Spleen (tissue), 11 donors: ENCODE measurements at regions not wholly inside any gene's neighbourhood (a gene's known extent, or its start where the extent isn't known, plus 50 kb on each side); places are given as distances from the start of the nearest gene placed in this dataset.
"Not testable (repeated sequence)": the region's sequence is repeated elsewhere in the genome, so short reads cannot be mapped to it uniquely, and the experiment has no call there.

Source experiments
- DNase-seq: peaks from one replicate; pipeline ENCODE4 v3.0.0-alpha.2; 2020
- H3K27ac ChIP-seq, 8 donors: fragments of 200-600 bp; sonication (generic) in 7 of 8; 1 replicate in 4 of 8; 2 replicates in 4 of 8; pipeline versions ENCODE4 v1.5.0 to v1.8.0; 2016 to 2021; ENCODE audit warnings: inconsistent platforms in 4 of 8, mild to moderate bottlenecking in 4 of 8, moderate library complexity in 1 of 8
- H3K27me3 ChIP-seq, 7 donors: fragments of 200-600 bp; sonication (generic) in 6 of 7; replicated peaks in 1 of 7; 1 replicate in 4 of 7; 2 replicates in 3 of 7; pipeline versions ENCODE4 v1.5.0 to v1.8.0; 2016 to 2021; ENCODE audit warnings: inconsistent platforms in 3 of 7, mild to moderate bottlenecking in 1 of 7
- H3K36me3 ChIP-seq, 6 donors: fragments of 200-600 bp; sonication (generic) in 5 of 6; 1 replicate in 4 of 6; 2 replicates in 2 of 6; pipeline versions ENCODE4 v1.5.0 to v1.8.0; 2016 to 2021; ENCODE audit warnings: inconsistent platforms in 2 of 6
- H3K4me1 ChIP-seq, 6 donors: fragments of 200-600 bp; sonication (generic) in 5 of 6; 1 replicate in 3 of 6; 2 replicates in 3 of 6; pipeline versions ENCODE4 v1.5.0 to v1.8.0; 2016 to 2021; ENCODE audit warnings: inconsistent platforms in 3 of 6
- H3K4me3 ChIP-seq, 8 donors: fragments of 200-600 bp; sonication (generic) in 7 of 8; 1 replicate in 4 of 8; 2 replicates in 4 of 8; pipeline versions ENCODE4 v1.5.0 to v1.8.0; 2016 to 2021; ENCODE audit warnings: inconsistent platforms in 4 of 8, mild to moderate bottlenecking in 4 of 8, moderate library complexity in 2 of 8
- H3K9me3 ChIP-seq, 8 donors: fragments of 200-600 bp; sonication (generic) in 7 of 8; 1 replicate in 4 of 8; 2 replicates in 4 of 8; pipeline versions ENCODE4 v1.5.0 to v1.8.0; 2016 to 2021; ENCODE audit warnings: inconsistent platforms in 4 of 8
- CTCF ChIP-seq, 11 experiments: fragments of 200-600 bp in 7 of 11; fragments of 450-650 bp in 4 of 11; sonication (generic) in 4 of 11; IDR thresholded peaks in 8 of 11; conservative IDR thresholded peaks in 3 of 11; 1 replicate in 7 of 11; 2 replicates in 4 of 11; pipeline versions ENCODE4 v1.4.0 to v1.8.0; 2016 to 2021; ENCODE audit warnings: antibody characterized with exemption in 11 of 11, inconsistent platforms in 4 of 11, mild to moderate bottlenecking in 1 of 11
- POLR2A ChIP-seq, 3 donors: fragments of 450-650 bp; IDR thresholded peaks; one replicate each; pipeline ENCODE4 v1.5.1; 2017; ENCODE audit warnings: antibody characterized with exemption in 3 of 3, mild to moderate bottlenecking in 1 of 3
- POLR2AphosphoS5 ChIP-seq, 3 donors: sonication (generic); formaldehyde crosslinking; IDR thresholded peaks; one replicate each; pipeline ENCODE4 v1.5.1; 2017; ENCODE audit warnings: antibody characterized with exemption in 3 of 3
- WGBS, 5 donors: extraction: QIAGEN DNeasy Blood & Tissue Kit in 3 of 5; methylation state at CpG; one replicate each; pipeline versions ENCODE4 v1.1.5 to v1.1.7; 2013 to 2018; 5-methylcytosine and 5-hydroxymethylcytosine counted together
- intact Hi-C: fragments of 100-400 bp; cut with DNase I; formaldehyde crosslinking; loops from one replicate; pipeline ENCODE4 v1.15.0; 2023; ENCODE audit warnings: low total_unique reads
- donor health status: healthy with polysubstance abuse.
- donor health status: DM: no; HTN: no; CAD: no; lungs with moderate emphysema.
- donor health status: DM: no; HTN: no; CAD: no.
- donor health status: Bipolar disorder and iron deficiency.
- donor health status: healthy.
- donor health status: DM: no; HTN: no; CAD: no.
- donor health status: DM: yes; HTN: yes; CAD: no.

- intact Hi-C loops, result no loop called here
- TF ChIP-seq CTCF (IDR thresholded peaks at IDR 0.05 in 8 of 11, conservative IDR thresholded peaks at IDR 0.05 in 3 of 11), result no peak
- no peak for TF ChIP-seq POLR2AphosphoS5 (IDR thresholded peaks at IDR 0.05)
- no peak for TF ChIP-seq POLR2A (IDR thresholded peaks at IDR 0.05)
- Histone ChIP-seq H3K27me3 (no peaks in the 10 kb centered on the region), H3K9me3 (peaks cover 0 to 6% (median 0%) of the 10 kb centered on the region in 8 donors), H3K4me3 (no peak overlapping the region), H3K27ac (no peak overlapping the region), H3K4me1 (no peaks in the 10 kb centered on the region), H3K36me3 (no peaks in the 10 kb centered on the region)
- no peak for DNase-seq
- WGBS, 5 donors, result 79 to 91% (median 85%) methylated on average over 2 of the region's 2 CpGs
Observed at GRCh38 chr1:70608815-70609214, 197.7 kb downstream of the CTH start.

GRCh38 chr1:70610164-70610563 lies 199.1 kb downstream of the CTH start:
- not testable (repeated sequence) for DNase-seq, H3K27ac ChIP-seq, H3K4me1 ChIP-seq, H3K36me3 ChIP-seq, H3K9me3 ChIP-seq, H3K4me3 ChIP-seq, H3K27me3 ChIP-seq
- intact Hi-C loops, result loop anchor here (10.0 kb wide), 1 partner anchor 515 kb away; no protein-coding TSS in a partner anchor
- WGBS, 5 donors, result 82 to 94% (median 87%) methylated on average over 3 of the region's 3 CpGs

- intact Hi-C loops, result loop anchor here (10.0 kb wide), 1 partner anchor 508 kb away; no protein-coding TSS in a partner anchor
- DNase-seq, result no peak
- H3K27me3 ChIP-seq, result no peaks in the 10 kb centered on the region
- no peaks in the 10 kb centered on the region for H3K4me1 ChIP-seq
- TF ChIP-seq POLR2AphosphoS5 (IDR thresholded peaks at IDR 0.05), result no peak
- no peak for TF ChIP-seq POLR2A (IDR thresholded peaks at IDR 0.05)
- TF ChIP-seq CTCF (IDR thresholded peaks at IDR 0.05 in 8 of 11, conservative IDR thresholded peaks at IDR 0.05 in 3 of 11), result no peak
- no peak overlapping the region for H3K27ac ChIP-seq
- peaks cover 0 to 23% (median 13%) of the 10 kb centered on the region in 8 donors for H3K9me3 ChIP-seq
- no peak overlapping the region for H3K4me3 ChIP-seq
- no peaks in the 10 kb centered on the region for H3K36me3 ChIP-seq
- 59 to 73% (median 64%) methylated on average over 3 of the region's 3 CpGs for WGBS, 5 donors
Observed at GRCh38 chr1:70616946-70617345, 205.9 kb downstream of the CTH start.

GRCh38 chr1:70617728-70618127 lies 206.7 kb downstream of the CTH start:
- 76 to 94% (median 85%) methylated on average over 2 of the region's 2 CpGs for WGBS, 5 donors
- TF ChIP-seq POLR2A (IDR thresholded peaks at IDR 0.05) (no peak), POLR2AphosphoS5 (IDR thresholded peaks at IDR 0.05) (no peak), CTCF (IDR thresholded peaks at IDR 0.05 in 8 of 11, conservative IDR thresholded peaks at IDR 0.05 in 3 of 11) (no peak)

GRCh38 chr1:70627910-70628309 lies 216.8 kb downstream of the CTH start:
- Histone ChIP-seq H3K36me3 (no peaks in the 10 kb centered on the region), H3K4me1 (no peaks in the 10 kb centered on the region), H3K27me3 (no peaks in the 10 kb centered on the region), H3K4me3 (no peak overlapping the region), H3K9me3 (peaks cover 0 to 12% (median 0%) of the 10 kb centered on the region in 8 donors), H3K27ac (no peak overlapping the region)
- WGBS, 5 donors, result 30 to 53% (median 32%) methylated on average over 4 of the region's 4 CpGs
- intact Hi-C loops, result no loop called here
- DNase-seq, result no peak
- TF ChIP-seq POLR2AphosphoS5 (IDR thresholded peaks at IDR 0.05) (no peak), CTCF (IDR thresholded peaks at IDR 0.05 in 8 of 11, conservative IDR thresholded peaks at IDR 0.05 in 3 of 11) (no peak), POLR2A (IDR thresholded peaks at IDR 0.05) (no peak)

More at GRCh38 chr1:70617728-70618127, 206.7 kb downstream of the CTH start:
- DNase-seq, result no peak
- Histone ChIP-seq H3K4me3 (no peak overlapping the region), H3K36me3 (no peaks in the 10 kb centered on the region), H3K4me1 (no peaks in the 10 kb centered on the region), H3K27me3 (no peaks in the 10 kb centered on the region), H3K9me3 (peaks cover 0 to 23% (median 13%) of the 10 kb centered on the region in 8 donors), H3K27ac (no peak overlapping the region)
- intact Hi-C loops, result loop anchor here (10.0 kb wide), 1 partner anchor 507 kb away; no protein-coding TSS in a partner anchor
